Thoracic aorta (tissue), 2 donors: ENCODE measurements at regions not wholly inside any gene's neighbourhood (a gene's known extent, or its start where the extent isn't known, plus 50 kb on each side); places are given as distances from the start of the nearest gene placed in this dataset.

Source experiments
- ATAC-seq: fragments of 150-250 bp; one replicate; pipeline ENCODE4 v1.8.0; 2017; ENCODE audit warnings: low read depth; ENCODE audit not compliant: insufficient number of reproducible peaks, low FRiP score
- DNase-seq: peaks from one replicate; pipeline ENCODE4 v3.0.0-alpha.2; 2020; ENCODE audit warnings: low spot score
- H3K27ac ChIP-seq, 2 donors: fragments of 200-600 bp; sonication (generic); 1 replicate in 1 of 2; 2 replicates in 1 of 2; pipeline ENCODE4 v1.5.1; 2016; ENCODE audit warnings: mild to moderate bottlenecking in 2 of 2, moderate library complexity in 2 of 2
- H3K27me3 ChIP-seq: fragments of 200-600 bp; sonication (generic); replicated peaks from 2 replicates; pipeline ENCODE4 v1.6.0; 2016; ENCODE audit warnings: mild to moderate bottlenecking; ENCODE audit not compliant: insufficient read depth
- H3K36me3 ChIP-seq: fragments of 200-600 bp; sonication (generic); one replicate; pipeline ENCODE4 v1.5.1; 2016
- H3K4me1 ChIP-seq, 2 donors: fragments of 200-600 bp; sonication (generic); 1 replicate in 1 of 2; 2 replicates in 1 of 2; pipeline versions ENCODE4 v1.5.1 to v1.6.0; 2016; ENCODE audit warnings: low read depth in 2 of 2, mild to moderate bottlenecking in 1 of 2; ENCODE audit not compliant: control insufficient read depth in 1 of 2
- H3K4me3 ChIP-seq: fragments of 200-600 bp; sonication (generic); 2 replicates; pipeline ENCODE4 v1.5.1; 2016; ENCODE audit warnings: mild to moderate bottlenecking
- H3K9me3 ChIP-seq: fragments of 200-600 bp; sonication (generic); 2 replicates; pipeline ENCODE4 v1.5.1; 2016
- CTCF ChIP-seq: fragments of 200-600 bp; sonication (generic); IDR thresholded peaks from one replicate; pipeline ENCODE4 v1.5.1; 2019; ENCODE audit warnings: antibody characterized with exemption

- Histone ChIP-seq H3K4me1 (no peaks in the 10 kb centered on the region), H3K9me3 (no peaks in the 10 kb centered on the region), H3K36me3 (no peaks in the 10 kb centered on the region), H3K4me3 (no peak overlapping the region), H3K27ac (no peak overlapping the region), H3K27me3 (no peaks in the 10 kb centered on the region)
- TF ChIP-seq CTCF, result no peak
- DNase-seq (no peak), ATAC-seq (no peak)
These were observed 68.4 kb upstream of the VSTM2B start for GRCh38 chr19:29457413-29457812.

GRCh38 chr19:29467824-29468401 lies 57.9 kb upstream of the VSTM2B start:
- no peaks in the 10 kb centered on the region for H3K27me3 ChIP-seq
- no peak overlapping the region for H3K27ac ChIP-seq
- no peak overlapping the region for H3K4me3 ChIP-seq
- H3K36me3 ChIP-seq, result no peaks in the 10 kb centered on the region
- ATAC-seq, result no peak
- no peak for DNase-seq
- H3K9me3 ChIP-seq, result no peaks in the 10 kb centered on the region
- TF ChIP-seq CTCF, result no peak
- no peaks in the 10 kb centered on the region for H3K4me1 ChIP-seq

GRCh38 chr19:29475469-29475868 lies 50.3 kb upstream of the VSTM2B start:
- Histone ChIP-seq H3K9me3 (no peaks in the 10 kb centered on the region), H3K36me3 (no peaks in the 10 kb centered on the region), H3K4me3 (no peak overlapping the region), H3K27me3 (no peaks in the 10 kb centered on the region), H3K4me1 (no peaks in the 10 kb centered on the region), H3K27ac (no peak overlapping the region)
- TF ChIP-seq CTCF, result no peak
- DNase-seq (no peak), ATAC-seq (no peak)
